ENCODE measurements at regions not wholly inside any gene's neighbourhood (a gene's known extent, or its start where the extent isn't known, plus 50 kb on each side); places are given as distances from the start of the nearest gene placed in this dataset.

GRCh38 chr10:131685007-131685406 is 215.8 kb upstream of the PPP2R2D start:
- dilution Hi-C loops (cut with MboI; ENCODE audit: extremely low pct_ligation_motif_present, low sequenced_read_pairs) = no loop called here
- POLR2A ChIA-PET = no interaction called here

More at GRCh38 chr10:131685007-131685406, 215.8 kb upstream of the PPP2R2D start:
- H3K27me3 ChIP-seq (ENCODE audit: control insufficient read depth in 2 of 2, insufficient read depth in 2 of 2, low read length in 2 of 2) = no peaks in the 10 kb centered on the region
- H3K9ac ChIP-seq (replicated peaks; ENCODE audit: extremely low read depth, insufficient read depth, low read length) = no peak overlapping the region
- peaks cover 19% of the 10 kb centered on the region for H3K9me3 ChIP-seq (replicated peaks; ENCODE audit: control insufficient read depth, insufficient read depth, low read length)
- H3K79me2 ChIP-seq (ENCODE audit: control insufficient read depth, insufficient read depth, low read length) = no peaks in the 10 kb centered on the region
- H4K20me1 ChIP-seq (replicated peaks; ENCODE audit: control insufficient read depth, extremely low read depth, insufficient read depth, low read length) = no peaks in the 10 kb centered on the region
- H2AFZ ChIP-seq (ENCODE audit: low read depth, low read length) = no peak overlapping the region
- BruUV-seq (replicated peaks) = no TSS peak
- intact Hi-C loops (cut with micrococcal nuclease) = no loop called here
- CTCF ChIA-PET = no interaction called here
- TF ChIP-seq POLR2A (IDR thresholded peaks at IDR 0.05; ENCODE audit: low read depth, low read length) (no peak), CTCF (IDR thresholded peaks at IDR 0.05; ENCODE audit: extremely low read depth in 1 of 2, insufficient read depth in 1 of 2, low read depth in 1 of 2, low read length in 2 of 2) (no peak), GATA2 (IDR thresholded peaks at IDR 0.05; ENCODE audit: insufficient read depth, insufficient read length, low read depth, low read length) (no peak), JUN (IDR thresholded peaks at IDR 0.05; ENCODE audit: borderline replicate concordance, insufficient read depth, insufficient read length, low read depth) (no peak), MYC (IDR thresholded peaks at IDR 0.05; ENCODE audit: low read depth, low read length) (no peak), FOS (IDR thresholded peaks at IDR 0.05; ENCODE audit: borderline replicate concordance, insufficient read depth, low read length) (no peak), MAX (IDR thresholded peaks at IDR 0.05; ENCODE audit: insufficient read depth, insufficient read length) (no peak), POLR2AphosphoS5 (IDR thresholded peaks at IDR 0.05; ENCODE audit: insufficient read depth, low read depth, low read length) (no peak)
- H3K36me3 ChIP-seq (ENCODE audit: control insufficient read depth in 2 of 2, extremely low read depth in 1 of 2, insufficient read depth in 2 of 2, low read length in 2 of 2) = no peaks in the 10 kb centered on the region
- H3K9me1 ChIP-seq (replicated peaks; ENCODE audit: control insufficient read depth, extremely low read depth, insufficient read depth, low read length) = no peaks in the 10 kb centered on the region
- no peak for FAIRE-seq
- H3K4me3 ChIP-seq (replicated peaks in 1 of 3; ENCODE audit: insufficient read depth in 1 of 3, low read depth in 1 of 3, low read length in 3 of 3) = no peak overlapping the region
- no peak overlapping the region for H3K4me2 ChIP-seq (ENCODE audit: insufficient read depth, low read length)
- H3K4me1 ChIP-seq (ENCODE audit: control insufficient read depth, extremely low read depth, insufficient read depth, low read length) = no peaks in the 10 kb centered on the region
- H3K27ac ChIP-seq (ENCODE audit: insufficient read depth, low read depth, low read length) = no peak overlapping the region
- no peak for DNase-seq (ENCODE audit: low read depth, low spot score)
